ENCODE measurements at regions not wholly inside any gene's neighbourhood (a gene's known extent, or its start where the extent isn't known, plus 50 kb on each side); places are given as distances from the start of the nearest gene placed in this dataset.

DNA sequence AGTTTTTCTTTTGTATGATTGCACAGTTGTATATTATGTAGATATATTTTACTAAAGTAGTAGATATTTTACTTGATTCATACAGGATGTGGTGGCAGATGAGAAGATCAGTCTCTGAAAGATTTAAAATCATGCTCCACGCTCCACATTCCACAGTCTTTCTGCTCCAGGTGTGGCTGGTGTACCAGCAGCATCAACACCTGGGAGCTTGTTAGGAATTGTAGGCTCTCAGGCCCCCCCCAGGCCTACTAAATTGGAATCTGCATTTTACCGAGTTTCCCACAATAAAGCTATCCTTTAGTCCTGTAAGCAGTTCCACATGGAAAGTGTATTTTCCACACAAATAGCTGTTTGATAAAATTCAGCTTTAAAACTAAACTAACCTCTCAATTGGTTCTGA, 537.4 kb downstream of the BCKDHB start:
- intact Hi-C loops (cut with micrococcal nuclease; ENCODE audit: unreplicated experiment), result no loop called here
- ChIA-PET CTCF (interaction anchor here (0.9 kb wide), 1 partner anchor 77 kb away, joined by 5 read pairs; no protein-coding TSS in a partner anchor), POLR2A (ENCODE audit: low non-redundant PET) (no interaction called here)
- no TSS peak for BruUV-seq (replicated peaks)
- TF ChIP-seq, protein P1, sequence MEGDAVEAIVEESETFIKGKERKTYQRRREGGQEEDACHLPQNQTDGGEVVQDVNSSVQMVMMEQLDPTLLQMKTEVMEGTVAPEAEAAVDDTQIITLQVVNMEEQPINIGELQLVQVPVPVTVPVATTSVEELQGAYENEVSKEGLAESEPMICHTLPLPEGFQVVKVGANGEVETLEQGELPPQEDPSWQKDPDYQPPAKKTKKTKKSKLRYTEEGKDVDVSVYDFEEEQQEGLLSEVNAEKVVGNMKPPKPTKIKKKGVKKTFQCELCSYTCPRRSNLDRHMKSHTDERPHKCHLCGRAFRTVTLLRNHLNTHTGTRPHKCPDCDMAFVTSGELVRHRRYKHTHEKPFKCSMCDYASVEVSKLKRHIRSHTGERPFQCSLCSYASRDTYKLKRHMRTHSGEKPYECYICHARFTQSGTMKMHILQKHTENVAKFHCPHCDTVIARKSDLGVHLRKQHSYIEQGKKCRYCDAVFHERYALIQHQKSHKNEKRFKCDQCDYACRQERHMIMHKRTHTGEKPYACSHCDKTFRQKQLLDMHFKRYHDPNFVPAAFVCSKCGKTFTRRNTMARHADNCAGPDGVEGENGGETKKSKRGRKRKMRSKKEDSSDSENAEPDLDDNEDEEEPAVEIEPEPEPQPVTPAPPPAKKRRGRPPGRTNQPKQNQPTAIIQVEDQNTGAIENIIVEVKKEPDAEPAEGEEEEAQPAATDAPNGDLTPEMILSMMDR (conservative IDR thresholded peaks at IDR 0.05; ENCODE audit: low read depth, low read length), result no peak
- TF ChIP-seq EZH2 (IDR thresholded peaks at IDR 0.05; ENCODE audit: borderline replicate concordance, low read depth, low read length, poor library complexity, severe bottlenecking), result no peak
- H3K9me3 ChIP-seq (ENCODE audit: low read depth, low read length, poor library complexity, severe bottlenecking), result no peaks in the 10 kb centered on the region
- no peak overlapping the region for H3K27ac ChIP-seq (ENCODE audit: low read depth, low read length, poor library complexity, severe bottlenecking)
- peaks cover 21% of the 10 kb centered on the region for H3K4me1 ChIP-seq (ENCODE audit: insufficient read depth, low read length, poor library complexity, severe bottlenecking)
- DNase-seq (ENCODE audit: low spot score), result no peak
- H3K4me3 ChIP-seq (ENCODE audit: low read depth, low read length, poor library complexity, severe bottlenecking), result no peak overlapping the region
- H3K27me3 ChIP-seq (replicated peaks; ENCODE audit: insufficient read depth, low read depth, low read length, poor library complexity), result no peaks in the 10 kb centered on the region
- H3K36me3 ChIP-seq (ENCODE audit: insufficient read depth, low read length, poor library complexity, severe bottlenecking), result no peaks in the 10 kb centered on the region

DNA sequence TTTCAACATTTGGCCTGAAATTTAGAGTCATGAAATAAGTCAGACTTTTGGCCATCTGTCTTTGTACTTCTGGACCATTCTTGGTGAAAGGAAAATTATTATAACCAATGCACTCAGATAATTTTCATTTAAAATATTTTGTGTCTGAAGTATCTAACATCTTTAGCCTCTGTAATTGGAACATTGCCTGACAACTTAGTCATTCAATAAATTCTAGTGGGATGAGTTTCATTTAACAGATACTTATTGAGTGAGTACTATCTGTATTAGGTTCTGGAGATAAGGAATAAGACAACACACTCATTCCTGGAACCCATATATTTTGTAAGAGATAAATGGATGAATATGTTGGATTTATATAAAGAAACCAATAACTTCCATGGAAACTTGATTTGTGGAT, 536.0 kb downstream of the BCKDHB start:
- ChIA-PET CTCF (no interaction called here), POLR2A (ENCODE audit: low non-redundant PET) (no interaction called here)
- Histone ChIP-seq H3K36me3 (ENCODE audit: insufficient read depth, low read length, poor library complexity, severe bottlenecking) (no peaks in the 10 kb centered on the region), H3K4me3 (ENCODE audit: low read depth, low read length, poor library complexity, severe bottlenecking) (no peak overlapping the region), H3K27ac (ENCODE audit: low read depth, low read length, poor library complexity, severe bottlenecking) (no peak overlapping the region), H3K4me1 (ENCODE audit: insufficient read depth, low read length, poor library complexity, severe bottlenecking) (peaks cover 28% of the 10 kb centered on the region), H3K27me3 (replicated peaks; ENCODE audit: insufficient read depth, low read depth, low read length, poor library complexity) (no peaks in the 10 kb centered on the region), H3K9me3 (ENCODE audit: low read depth, low read length, poor library complexity, severe bottlenecking) (no peaks in the 10 kb centered on the region)
- no TSS peak for BruUV-seq (replicated peaks)
- DNase-seq (ENCODE audit: low spot score), result no peak
- intact Hi-C loops (cut with micrococcal nuclease; ENCODE audit: unreplicated experiment), result no loop called here
- TF ChIP-seq, protein P1 (conservative IDR thresholded peaks at IDR 0.05; ENCODE audit: low read depth, low read length), result no peak
- TF ChIP-seq EZH2 (IDR thresholded peaks at IDR 0.05; ENCODE audit: borderline replicate concordance, low read depth, low read length, poor library complexity, severe bottlenecking), result no peak

DNA sequence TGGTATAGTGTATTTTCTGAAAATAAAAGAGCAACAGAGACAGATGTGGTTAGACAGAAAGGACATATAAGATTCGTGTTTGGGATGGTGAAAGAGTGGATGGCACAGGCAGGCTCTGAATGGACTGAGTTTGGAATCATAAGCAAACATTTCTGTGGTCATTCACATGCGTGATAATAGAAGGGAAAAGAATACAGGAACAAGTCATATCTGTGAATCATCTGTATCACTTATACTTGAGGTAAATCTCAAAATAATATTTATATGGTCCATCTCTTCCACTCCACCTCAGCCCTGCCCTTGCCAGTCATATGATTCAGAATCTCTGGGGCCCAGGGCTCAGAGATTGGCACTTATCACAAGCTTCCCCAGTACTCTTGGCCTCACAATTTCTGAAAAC, 535.1 kb downstream of the BCKDHB start:
- intact Hi-C loops (cut with micrococcal nuclease; ENCODE audit: unreplicated experiment), result no loop called here
- H3K4me1 ChIP-seq (ENCODE audit: insufficient read depth, low read length, poor library complexity, severe bottlenecking), result peaks cover 25% of the 10 kb centered on the region
- POLR2A ChIA-PET (ENCODE audit: low non-redundant PET), result no interaction called here
- no peaks in the 10 kb centered on the region for H3K27me3 ChIP-seq (replicated peaks; ENCODE audit: insufficient read depth, low read depth, low read length, poor library complexity)
- no peaks in the 10 kb centered on the region for H3K36me3 ChIP-seq (ENCODE audit: insufficient read depth, low read length, poor library complexity, severe bottlenecking)
- no peak overlapping the region for H3K4me3 ChIP-seq (ENCODE audit: low read depth, low read length, poor library complexity, severe bottlenecking)
- H3K27ac ChIP-seq (ENCODE audit: low read depth, low read length, poor library complexity, severe bottlenecking), result no peak overlapping the region
- no TSS peak for BruUV-seq (replicated peaks)
- CTCF ChIA-PET, result no interaction called here
- no peak for DNase-seq (ENCODE audit: low spot score)
- H3K9me3 ChIP-seq (ENCODE audit: low read depth, low read length, poor library complexity, severe bottlenecking), result no peaks in the 10 kb centered on the region
- TF ChIP-seq EZH2 (IDR thresholded peaks at IDR 0.05; ENCODE audit: borderline replicate concordance, low read depth, low read length, poor library complexity, severe bottlenecking), result no peak
- TF ChIP-seq, protein P1 (conservative IDR thresholded peaks at IDR 0.05; ENCODE audit: low read depth, low read length), result no peak
